CD4-positive, alpha-beta T cell treated with Interleukin-21 for 1 hour (primary cell): ENCODE measurements at regions not wholly inside any gene's neighbourhood (a gene's known extent, or its start where the extent isn't known, plus 50 kb on each side); places are given as distances from the start of the nearest gene placed in this dataset.
"Not testable (repeated sequence)": the region's sequence is repeated elsewhere in the genome, so short reads cannot be mapped to it uniquely, and the experiment has no call there.

Experiments used
- DNase-seq: peaks from one replicate; pipeline ENCODE4 v3.0.0-alpha.2; 2020

GRCh38 chr10:25811052-25811685 lies 122.9 kb upstream of the MYO3A start:
- no peak for DNase-seq

GRCh38 chr10:25813511-25813910 lies 120.5 kb upstream of the MYO3A start:
- DNase-seq = no peak

GRCh38 chr10:25815236-25815635 lies 118.8 kb upstream of the MYO3A start:
- no peak for DNase-seq

- DNase-seq = no peak
Measured at GRCh38 chr10:25815999-25816768, 117.8 kb upstream of the MYO3A start.

GRCh38 chr10:25817200-25817599 lies 116.8 kb upstream of the MYO3A start:
- no peak for DNase-seq

GRCh38 chr10:25818751-25819150 lies 115.3 kb upstream of the MYO3A start:
- DNase-seq = no peak

- no peak for DNase-seq
Measured at GRCh38 chr10:25820472-25820871, 113.6 kb upstream of the MYO3A start.

GRCh38 chr10:25820874-25821273 lies 113.2 kb upstream of the MYO3A start:
- DNase-seq = peak; percentile 0

- no peak for DNase-seq
Measured at GRCh38 chr10:25824050-25824449, 110.0 kb upstream of the MYO3A start.

GRCh38 chr10:25828475-25828874 lies 105.6 kb upstream of the MYO3A start:
- DNase-seq = no peak

GRCh38 chr10:25831080-25831479 lies 102.9 kb upstream of the MYO3A start:
- no peak for DNase-seq

- DNase-seq = no peak
Measured at GRCh38 chr10:25839683-25840082, 94.3 kb upstream of the MYO3A start.

- not testable (repeated sequence) for DNase-seq
Measured at GRCh38 chr10:25840875-25841274, 93.2 kb upstream of the MYO3A start.

- DNase-seq = no peak
Measured at GRCh38 chr10:25842146-25842545, 91.9 kb upstream of the MYO3A start.

GRCh38 chr10:25843551-25844170 lies 90.4 kb upstream of the MYO3A start:
- no peak for DNase-seq

GRCh38 chr10:25844716-25845115 lies 89.3 kb upstream of the MYO3A start:
- not testable (repeated sequence) for DNase-seq

- no peak for DNase-seq
Measured at GRCh38 chr10:25849268-25849667, 84.8 kb upstream of the MYO3A start.

- DNase-seq = no peak
Measured at GRCh38 chr10:25849988-25850387, 84.0 kb upstream of the MYO3A start.

- DNase-seq = no peak
Measured at GRCh38 chr10:25851548-25851947, 82.5 kb upstream of the MYO3A start.

GRCh38 chr10:25852364-25852941 lies 81.6 kb upstream of the MYO3A start:
- no peak for DNase-seq

GRCh38 chr10:25858076-25858475 lies 76.0 kb upstream of the MYO3A start:
- DNase-seq = no peak

GRCh38 chr10:25865267-25865666 lies 68.8 kb upstream of the MYO3A start:
- DNase-seq = no peak

GRCh38 chr10:25867321-25867720 lies 66.7 kb upstream of the MYO3A start:
- no peak for DNase-seq

- DNase-seq = no peak
Measured at GRCh38 chr10:25869067-25869591, 64.9 kb upstream of the MYO3A start.
